Fibroblast of pulmonary artery (primary cell): ENCODE measurements at regions not wholly inside any gene's neighbourhood (a gene's known extent, or its start where the extent isn't known, plus 50 kb on each side); places are given as distances from the start of the nearest gene placed in this dataset.
"Not testable (repeated sequence)": the region's sequence is repeated elsewhere in the genome, so short reads cannot be mapped to it uniquely, and the experiment has no call there.

ENCODE experiments used
- DNase-seq: peaks from one replicate; pipeline ENCODE4 v3.0.0-alpha.2; 2010; ENCODE audit warnings: low read depth
- H3K4me3 ChIP-seq: replicated peaks from 2 replicates; pipeline ENCODE4 v1.5.1; 2011; ENCODE audit warnings: low read depth, mild to moderate bottlenecking, control low read depth, low read length, moderate library complexity
- TF ChIP-seq, protein P1 (sequence below): IDR thresholded peaks from 2 replicates; pipeline ENCODE4 v1.5.1; 2011; ENCODE audit warnings: mild to moderate bottlenecking, control low read depth, low read length, inconsistent platforms; ENCODE audit errors: missing control alignments

DNA sequence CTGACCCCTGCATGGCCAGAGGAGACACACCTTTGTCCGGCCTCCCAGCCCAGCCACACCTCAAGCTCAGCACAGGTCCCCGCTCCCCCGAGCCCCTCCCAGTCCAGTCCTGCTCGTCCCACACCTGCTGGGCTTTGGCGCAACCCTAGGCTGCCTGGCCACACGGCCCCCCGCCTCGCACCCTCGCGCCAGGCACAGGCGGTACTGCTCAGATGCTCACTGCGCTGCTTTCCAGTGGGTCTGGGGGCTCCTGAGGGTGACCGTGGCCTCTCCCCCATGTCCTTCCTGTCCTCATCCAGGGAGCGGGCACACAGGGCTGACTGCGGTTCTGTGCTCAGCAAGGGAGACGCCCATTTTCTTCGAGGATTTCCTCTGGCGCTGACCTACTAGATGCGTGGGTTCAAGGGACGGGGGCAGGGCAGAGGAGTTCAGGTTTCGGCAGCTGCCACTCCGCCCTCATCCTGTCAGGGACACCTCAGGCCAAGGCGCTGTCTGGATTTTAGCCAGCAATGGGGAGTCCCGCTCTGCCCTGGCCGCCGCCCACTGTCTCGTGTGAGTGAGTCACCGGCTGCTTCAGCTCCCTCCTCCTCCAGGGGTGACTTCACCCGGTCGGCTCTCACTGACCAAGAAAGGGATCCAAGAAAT is 118.0 kb upstream of the ZNF469 start:
- DNase-seq: peak; percentile 91
- H3K4me3 ChIP-seq: no peak overlapping the region
- TF ChIP-seq, protein P1, sequence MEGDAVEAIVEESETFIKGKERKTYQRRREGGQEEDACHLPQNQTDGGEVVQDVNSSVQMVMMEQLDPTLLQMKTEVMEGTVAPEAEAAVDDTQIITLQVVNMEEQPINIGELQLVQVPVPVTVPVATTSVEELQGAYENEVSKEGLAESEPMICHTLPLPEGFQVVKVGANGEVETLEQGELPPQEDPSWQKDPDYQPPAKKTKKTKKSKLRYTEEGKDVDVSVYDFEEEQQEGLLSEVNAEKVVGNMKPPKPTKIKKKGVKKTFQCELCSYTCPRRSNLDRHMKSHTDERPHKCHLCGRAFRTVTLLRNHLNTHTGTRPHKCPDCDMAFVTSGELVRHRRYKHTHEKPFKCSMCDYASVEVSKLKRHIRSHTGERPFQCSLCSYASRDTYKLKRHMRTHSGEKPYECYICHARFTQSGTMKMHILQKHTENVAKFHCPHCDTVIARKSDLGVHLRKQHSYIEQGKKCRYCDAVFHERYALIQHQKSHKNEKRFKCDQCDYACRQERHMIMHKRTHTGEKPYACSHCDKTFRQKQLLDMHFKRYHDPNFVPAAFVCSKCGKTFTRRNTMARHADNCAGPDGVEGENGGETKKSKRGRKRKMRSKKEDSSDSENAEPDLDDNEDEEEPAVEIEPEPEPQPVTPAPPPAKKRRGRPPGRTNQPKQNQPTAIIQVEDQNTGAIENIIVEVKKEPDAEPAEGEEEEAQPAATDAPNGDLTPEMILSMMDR: no peak

DNA sequence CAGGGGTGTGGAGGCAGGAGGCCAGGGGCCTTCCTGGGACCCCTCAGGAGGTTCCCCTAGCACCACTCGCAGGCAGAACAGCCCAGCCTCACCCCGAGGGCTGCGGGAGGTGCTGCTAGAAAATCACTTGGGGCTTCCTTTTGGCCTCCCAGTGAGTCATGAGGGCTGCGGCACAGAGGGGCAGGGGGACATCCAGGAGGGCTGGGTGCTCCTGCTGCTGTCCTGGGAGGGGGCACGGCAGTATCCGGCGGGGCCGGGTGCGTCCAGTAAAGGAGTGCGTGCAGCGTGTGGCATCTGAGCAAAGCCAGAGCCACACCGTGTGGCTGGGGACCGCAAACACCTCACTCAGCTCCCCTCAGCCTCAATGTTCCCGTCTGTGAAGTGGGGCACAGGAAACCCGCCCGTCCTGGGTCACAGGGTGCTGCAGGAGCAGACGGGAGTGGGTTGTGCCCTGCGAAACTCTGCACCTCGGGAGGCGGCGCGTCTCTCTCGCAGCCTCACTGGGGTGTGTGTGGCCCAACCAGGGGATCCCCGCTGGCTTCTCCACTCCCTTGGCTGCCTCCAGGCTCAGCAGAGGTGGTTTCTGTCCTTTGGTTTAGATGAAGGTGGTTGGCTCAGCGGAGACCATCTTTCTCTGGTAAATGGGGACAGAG is 117.3 kb upstream of the ZNF469 start:
- DNase-seq, H3K4me3 ChIP-seq: not testable (repeated sequence)

DNA sequence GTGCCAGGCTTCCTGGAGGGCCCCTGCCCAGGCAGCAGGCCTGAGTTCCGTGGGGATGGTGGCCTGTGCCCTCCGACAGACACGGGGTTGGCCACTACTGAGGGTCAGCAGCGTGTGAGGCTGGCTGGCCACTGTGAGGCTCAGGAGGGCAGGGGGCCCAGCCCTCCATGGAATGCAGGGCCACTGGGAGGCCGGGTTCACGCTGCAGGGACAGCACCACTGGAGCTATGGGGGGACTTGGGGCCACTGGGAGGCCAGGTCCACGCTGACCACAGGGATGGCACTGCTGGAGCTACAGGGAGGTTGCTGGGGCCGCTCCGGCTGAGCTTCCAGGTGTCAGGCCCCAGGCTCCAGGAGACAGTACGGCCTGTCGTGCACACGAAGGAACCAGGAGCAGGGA is 116.7 kb upstream of the ZNF469 start:
- not testable (repeated sequence) for H3K4me3 ChIP-seq, DNase-seq

DNA sequence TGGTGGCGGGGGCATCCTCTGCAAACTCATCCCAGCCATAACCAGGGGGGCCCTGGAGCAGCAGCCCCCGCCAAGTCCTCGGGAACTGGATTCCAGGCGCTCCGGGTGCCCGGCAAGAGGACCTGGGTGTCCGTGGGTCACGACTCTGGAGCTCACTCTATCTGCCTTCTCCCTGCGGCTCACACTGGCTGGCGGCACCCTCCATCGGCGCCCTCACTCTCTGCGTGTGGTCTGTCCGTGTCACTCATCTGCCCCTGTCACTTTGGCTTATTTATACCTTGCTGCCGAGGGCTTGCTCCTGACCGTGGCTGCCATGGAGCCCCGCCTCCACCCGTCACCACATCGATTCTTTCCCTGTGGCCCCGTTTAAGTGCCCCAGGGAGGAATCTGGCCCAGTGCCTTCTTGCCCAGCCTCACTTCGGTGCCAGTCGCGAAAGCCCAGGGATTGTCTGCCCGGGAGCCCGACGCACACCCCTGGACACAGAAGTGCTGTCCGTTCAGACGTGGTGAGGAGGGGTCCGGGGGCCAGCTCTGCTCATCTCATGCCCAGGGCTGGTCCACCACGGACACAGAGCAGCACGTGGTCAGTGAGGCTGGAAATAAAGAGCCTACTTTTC is 115.7 kb upstream of the ZNF469 start:
- not testable (repeated sequence) for DNase-seq, H3K4me3 ChIP-seq

DNA sequence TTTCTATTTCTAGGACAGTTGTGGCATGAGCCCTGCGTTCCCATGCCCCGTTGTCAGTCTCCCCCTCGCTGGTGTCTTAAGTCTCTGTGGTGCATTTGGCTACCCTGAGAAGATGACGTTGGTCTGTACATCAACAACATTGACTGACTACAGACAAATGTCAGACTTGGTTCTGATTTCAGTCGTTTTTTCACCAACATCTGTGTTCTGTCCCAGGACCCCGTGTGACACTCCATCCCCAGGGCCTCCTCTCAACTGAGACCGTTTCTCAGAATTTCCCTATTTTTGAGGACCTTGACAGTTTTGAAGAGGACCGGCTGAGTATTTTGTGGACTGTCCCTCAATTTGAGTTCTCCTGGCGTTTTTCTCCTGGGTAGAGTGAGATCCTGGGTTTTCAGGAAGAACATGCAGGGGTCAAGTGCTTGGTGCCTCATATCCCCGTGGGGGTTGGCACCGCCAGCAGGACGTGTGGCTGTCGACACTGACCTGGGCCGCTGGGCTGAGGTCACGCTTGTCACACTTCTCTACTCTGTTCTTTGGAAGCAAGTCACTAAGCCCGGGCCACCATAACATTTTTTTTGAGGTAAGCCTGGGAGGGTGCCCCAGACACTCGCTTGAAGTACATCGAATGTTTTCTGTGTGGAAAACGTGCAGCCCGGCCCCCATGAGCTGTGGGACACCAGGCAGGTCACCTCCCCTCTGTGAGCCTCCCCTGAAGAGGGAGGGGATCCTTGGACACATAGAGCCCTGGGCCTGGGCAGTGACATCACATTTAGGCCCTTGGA is 114.4 kb upstream of the ZNF469 start:
- not testable (repeated sequence) for DNase-seq, H3K4me3 ChIP-seq

DNA sequence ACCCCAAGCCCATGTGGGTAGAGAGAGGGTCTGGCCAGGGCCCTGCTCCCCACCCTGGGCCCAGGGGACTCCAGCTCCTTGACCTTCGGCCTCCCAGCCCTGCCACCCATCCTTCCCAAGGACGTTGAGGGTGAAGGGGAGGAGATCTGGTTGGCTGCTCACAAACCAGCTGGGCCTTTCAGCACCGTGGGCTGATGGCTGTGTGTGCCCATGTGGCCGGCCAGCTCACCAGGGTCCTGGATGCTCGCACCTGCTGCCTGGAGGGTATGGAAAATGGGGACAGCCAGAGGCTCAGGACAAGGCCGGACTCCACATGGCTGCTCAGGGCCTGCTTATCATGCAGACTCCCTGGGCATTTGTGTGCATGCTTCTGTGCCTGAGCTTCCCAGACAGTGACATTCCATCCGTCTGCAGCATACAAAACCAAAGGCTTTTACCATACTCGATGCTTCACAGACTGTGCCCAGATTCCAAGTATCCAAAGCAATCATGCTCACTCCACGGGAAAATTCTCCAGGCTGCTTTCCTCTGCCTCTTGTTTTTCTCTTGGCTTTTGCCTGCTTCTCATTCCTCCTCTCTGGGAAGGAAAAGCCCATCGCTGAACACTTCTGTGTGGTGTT is 112.5 kb upstream of the ZNF469 start:
- not testable (repeated sequence) for DNase-seq, H3K4me3 ChIP-seq

DNA sequence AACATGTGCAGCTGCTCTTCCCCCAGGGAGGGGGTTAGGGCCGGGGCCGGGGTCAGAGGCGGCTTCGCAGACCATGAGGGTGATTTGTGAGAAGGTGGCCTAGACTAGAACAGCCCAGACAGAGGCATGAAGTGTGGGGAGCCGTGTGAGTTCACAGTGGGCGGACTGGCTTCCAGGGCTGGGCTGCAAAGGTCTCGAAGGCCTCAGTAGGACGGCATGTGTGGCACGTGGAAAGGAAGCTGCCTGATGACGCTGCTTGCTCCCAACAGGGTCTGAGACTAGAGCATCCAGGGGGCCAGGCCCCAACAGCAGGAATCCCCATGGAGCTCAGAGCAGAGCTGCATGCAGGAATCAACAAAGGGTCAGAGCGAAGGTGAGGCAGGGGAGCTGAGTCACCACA is 111.5 kb upstream of the ZNF469 start:
- not testable (repeated sequence) for H3K4me3 ChIP-seq, DNase-seq

DNA sequence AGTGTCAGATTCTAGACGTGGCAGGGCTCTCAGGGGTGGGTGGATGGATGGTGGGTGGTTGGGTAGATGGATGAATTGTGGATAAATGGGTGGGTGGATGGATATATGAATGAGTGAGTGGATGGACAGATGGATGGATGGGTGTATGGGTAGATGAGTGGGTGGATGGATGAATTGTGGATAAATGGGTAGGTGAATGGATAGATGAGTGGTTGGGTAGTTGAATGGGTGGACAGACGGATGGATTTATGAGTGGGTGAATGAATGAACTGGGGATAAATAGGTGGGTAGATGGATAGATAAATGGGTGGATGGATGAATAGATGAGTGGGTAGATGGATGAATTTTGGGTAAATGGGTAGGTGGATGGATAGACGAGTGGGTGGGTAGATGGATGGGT is 111.0 kb upstream of the ZNF469 start:
- not testable (repeated sequence) for H3K4me3 ChIP-seq, DNase-seq

DNA sequence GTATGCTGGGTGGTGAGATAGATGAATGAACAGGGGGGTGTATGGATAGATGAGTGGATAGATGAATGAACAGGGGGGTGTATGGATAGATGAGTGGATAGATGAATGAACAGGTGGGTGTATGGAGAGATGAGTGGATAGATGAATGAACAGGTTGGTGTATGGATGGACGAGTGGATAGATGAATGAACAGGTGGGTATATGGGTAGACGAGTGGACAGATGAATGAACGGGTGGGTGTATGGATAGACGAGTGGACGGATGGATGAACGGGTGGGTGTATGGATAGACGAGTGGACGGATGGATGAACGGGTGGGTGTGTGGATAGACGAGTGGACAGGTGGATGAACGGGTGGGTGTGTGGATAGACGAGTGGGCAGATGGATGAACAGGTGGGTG is 110.3 kb upstream of the ZNF469 start:
- DNase-seq, H3K4me3 ChIP-seq: not testable (repeated sequence)

DNA sequence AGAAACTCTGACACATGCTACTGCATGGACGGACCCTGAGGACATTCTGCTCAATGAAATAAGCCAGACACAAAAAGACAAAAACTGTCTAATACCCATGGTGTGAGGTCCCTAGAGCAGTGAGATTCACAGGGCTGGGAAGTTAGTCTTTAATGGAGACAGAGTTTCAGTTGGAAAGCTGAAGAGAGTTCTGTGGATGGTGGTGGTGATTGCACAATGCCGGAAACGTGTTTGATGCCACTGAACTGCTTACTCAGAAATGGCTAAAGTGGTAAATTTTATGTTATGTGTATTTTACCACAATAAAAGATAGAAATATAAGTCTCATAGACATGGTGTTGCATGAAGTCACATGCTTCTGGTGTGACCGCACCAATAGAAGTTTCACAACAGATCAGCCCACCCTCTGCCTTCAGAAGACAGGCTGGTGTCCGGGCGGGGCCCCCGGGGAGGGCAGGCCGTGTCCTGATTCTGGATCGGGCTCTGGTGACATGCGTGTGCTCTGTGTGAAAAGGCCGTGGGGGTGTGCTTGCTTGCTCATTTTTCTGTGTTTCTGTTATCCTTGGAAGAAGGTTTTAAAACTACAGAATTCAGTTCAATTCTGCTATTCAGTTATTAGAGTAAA is 108.5 kb upstream of the ZNF469 start:
- peak; percentile 34 for DNase-seq
- not testable (repeated sequence) for H3K4me3 ChIP-seq

DNA sequence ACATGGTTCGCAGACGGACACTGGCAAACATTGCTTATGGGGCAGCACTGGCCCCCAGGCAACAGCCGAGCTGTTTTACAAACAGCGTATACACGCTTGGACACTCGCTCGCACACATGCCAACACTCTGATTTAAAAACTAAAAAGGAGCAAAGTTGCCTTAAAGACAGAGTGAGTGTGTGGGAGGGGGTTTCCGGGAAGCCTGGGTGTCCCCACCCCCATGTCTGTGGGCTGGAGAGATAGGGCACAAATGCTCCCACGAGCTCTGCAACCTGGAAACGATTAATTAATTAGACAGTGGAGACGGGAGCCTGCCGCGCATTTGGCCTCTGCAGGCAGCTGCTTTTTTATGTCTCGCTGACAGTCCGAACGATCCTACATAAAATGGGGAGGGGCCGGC is 107.9 kb upstream of the ZNF469 start:
- H3K4me3 ChIP-seq: no peak overlapping the region
- peak; percentile 33 for DNase-seq
- TF ChIP-seq, protein P1: no peak

DNA sequence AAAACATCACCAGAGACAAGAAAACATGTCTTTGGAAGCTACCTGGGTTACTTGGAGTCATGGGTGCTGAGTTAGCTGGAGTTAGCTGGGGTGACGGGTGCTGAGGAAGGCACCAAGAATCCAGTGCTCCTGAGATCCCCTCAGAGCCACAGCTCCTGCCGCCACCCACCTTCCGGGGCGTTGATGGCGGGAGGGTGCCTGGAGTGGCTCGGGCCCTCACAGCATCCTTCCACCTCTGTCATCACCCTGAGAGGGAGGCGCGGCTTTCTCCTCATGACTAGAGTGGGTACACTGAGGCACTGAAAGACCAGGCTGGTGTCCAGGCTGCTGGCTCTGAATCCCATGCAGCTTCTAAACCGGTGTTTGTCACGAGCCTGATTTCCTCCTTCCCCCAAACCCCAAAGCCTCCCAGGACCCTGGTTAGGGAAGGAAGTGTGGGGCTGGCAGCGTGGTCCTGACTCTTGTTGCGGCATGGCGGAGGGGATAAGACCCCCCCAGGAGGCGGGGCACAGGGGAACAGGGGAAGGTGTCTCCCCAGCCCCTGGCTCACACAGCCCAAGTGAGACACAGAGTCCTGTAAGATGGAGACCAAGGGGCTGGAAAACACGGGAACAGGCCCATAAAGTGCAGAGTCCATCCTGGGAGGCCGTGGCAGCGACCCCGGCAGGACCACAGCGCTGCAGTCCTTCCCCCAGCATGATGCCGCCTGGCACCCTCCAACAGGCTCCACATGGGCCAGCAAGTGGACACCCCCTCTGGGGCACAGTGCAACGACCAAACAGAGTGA is 107.2 kb upstream of the ZNF469 start:
- not testable (repeated sequence) for DNase-seq, H3K4me3 ChIP-seq

DNA sequence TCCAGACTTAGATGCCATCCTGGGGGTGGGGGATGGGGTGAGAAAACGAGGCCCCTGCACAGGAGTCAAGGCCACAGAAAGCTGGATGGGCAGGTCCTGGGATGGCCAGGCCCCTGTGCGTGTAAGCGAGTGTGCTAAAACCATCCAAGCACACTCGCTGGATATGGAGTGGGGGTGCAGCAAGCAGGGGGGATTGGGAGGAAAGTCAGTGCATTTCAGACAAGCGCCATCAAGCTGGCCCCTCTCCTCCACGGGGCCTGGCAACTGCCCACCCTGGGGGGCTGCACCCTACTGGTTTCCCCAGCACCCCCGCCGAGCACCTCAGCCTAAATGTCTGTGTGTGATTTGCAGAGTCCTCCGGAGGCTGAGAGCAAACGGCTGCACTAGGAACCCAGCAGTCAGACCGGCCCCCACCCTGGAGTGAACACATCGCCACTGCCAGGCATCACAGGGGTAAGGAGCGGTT is 106.6 kb upstream of the ZNF469 start:
- H3K4me3 ChIP-seq, DNase-seq: not testable (repeated sequence)
